ENCODE measurements at regions not wholly inside any gene's neighbourhood (a gene's known extent, or its start where the extent isn't known, plus 50 kb on each side); places are given as distances from the start of the nearest gene placed in this dataset.

- no peak for DNase-seq
These were observed 116.3 kb upstream of the AFDN start for GRCh38 chr6:167710363-167710920.

GRCh38 chr6:167711211-167711610 lies 115.5 kb upstream of the AFDN start:
- DNase-seq, result no peak

- no peak for DNase-seq
These were observed 114.7 kb upstream of the AFDN start for GRCh38 chr6:167711768-167712730.

- no peak for DNase-seq
These were observed 113.8 kb upstream of the AFDN start for GRCh38 chr6:167712731-167713475.

- DNase-seq, result no peak
These were observed 112.6 kb upstream of the AFDN start for GRCh38 chr6:167714152-167714551.

- no peak for DNase-seq
These were observed 109.3 kb upstream of the AFDN start for GRCh38 chr6:167717455-167717854.

GRCh38 chr6:167717867-167718266 lies 108.8 kb upstream of the AFDN start:
- DNase-seq, result no peak

- no peak for DNase-seq
These were observed 106.8 kb upstream of the AFDN start for GRCh38 chr6:167719920-167720319.

- no peak for DNase-seq
These were observed 106.0 kb upstream of the AFDN start for GRCh38 chr6:167720456-167721285.

- no peak for DNase-seq
These were observed 105.4 kb upstream of the AFDN start for GRCh38 chr6:167721291-167721690.

GRCh38 chr6:167722634-167723309 lies 103.9 kb upstream of the AFDN start:
- no peak for DNase-seq

GRCh38 chr6:167726043-167726621 lies 100.6 kb upstream of the AFDN start:
- DNase-seq, result no peak

GRCh38 chr6:167730441-167730840 lies 96.3 kb upstream of the AFDN start:
- no peak for DNase-seq

- DNase-seq, result no peak
These were observed 95.5 kb upstream of the AFDN start for GRCh38 chr6:167731216-167731615.

- DNase-seq, result no peak
These were observed 94.8 kb upstream of the AFDN start for GRCh38 chr6:167731731-167732422.

- DNase-seq, result no peak
These were observed 92.7 kb upstream of the AFDN start for GRCh38 chr6:167733740-167734661.

GRCh38 chr6:167734662-167735083 lies 92.0 kb upstream of the AFDN start:
- no peak for DNase-seq

GRCh38 chr6:167735084-167735950 lies 91.4 kb upstream of the AFDN start:
- no peak for DNase-seq

- no peak for DNase-seq
These were observed 90.8 kb upstream of the AFDN start for GRCh38 chr6:167735951-167736288.
